HepG2 (cell line): ENCODE measurements at regions not wholly inside any gene's neighbourhood (a gene's known extent, or its start where the extent isn't known, plus 50 kb on each side); places are given as distances from the start of the nearest gene placed in this dataset.

Experiments
- BHLHE40 ChIP-seq: IDR thresholded peaks from 2 replicates; pipeline ENCODE4 v1.6.1; 2011; ENCODE audit warnings: low read length, improper control_type of control experiment
- BRD4 ChIP-seq: sonication (generic); formaldehyde crosslinking; IDR thresholded peaks from 2 replicates; pipeline ENCODE4 v1.4.0; 2020; ENCODE audit warnings: missing genetic modification reagents
- CEBPB ChIP-seq: IDR thresholded peaks from 2 replicates; pipeline ENCODE4 v1.6.1; 2011; ENCODE audit warnings: low read depth, low read length, improper control_type of control experiment, borderline replicate concordance
- CHCHD3 ChIP-seq: sonication (generic); formaldehyde crosslinking; IDR thresholded peaks from 2 replicates; pipeline ENCODE4 v1.8.0; 2022; ENCODE audit warnings: mild to moderate bottlenecking, missing genetic modification reagents, moderate library complexity
- FOXA1 ChIP-seq, 2 experiments: fragments of 450-650 bp in 1 of 2; sonication (generic) in 1 of 2; formaldehyde crosslinking in 1 of 2; IDR thresholded peaks; 2 replicates each; pipeline versions ENCODE4 v1.4.0 to v1.6.1; 2016 to 2020; ENCODE audit warnings: missing genetic modification reagents in 1 of 2
- FOXK1 ChIP-seq: sonication (generic); formaldehyde crosslinking; IDR thresholded peaks from 2 replicates; pipeline ENCODE4 v1.4.0; 2020; ENCODE audit warnings: low read depth, missing genetic modification reagents, borderline replicate concordance
- HNRNPLL ChIP-seq: fragments of 200-400 bp; formaldehyde crosslinking; IDR thresholded peaks from 2 replicates; pipeline ENCODE4 v1.6.1; 2017; ENCODE audit warnings: mild to moderate bottlenecking, low read depth, low read length; ENCODE audit not compliant: poor library complexity, severe bottlenecking
- MAFF ChIP-seq: IDR thresholded peaks from 2 replicates; pipeline ENCODE4 v1.6.1; 2011; ENCODE audit warnings: low read depth, low read length, improper control_type of control experiment
- MED13 ChIP-seq: sonication (generic); formaldehyde crosslinking; IDR thresholded peaks from 2 replicates; pipeline ENCODE4 v1.5.0; 2020; ENCODE audit warnings: missing genetic modification reagents
- NKX3-1 ChIP-seq: sonication (generic); formaldehyde crosslinking; IDR thresholded peaks from 2 replicates; pipeline ENCODE4 v1.5.0; 2020; ENCODE audit warnings: missing genetic modification reagents
- PLRG1 ChIP-seq: fragments of 450-650 bp; conservative IDR thresholded peaks from 2 replicates; pipeline ENCODE4 v1.6.1; 2016
- SIX1 ChIP-seq: sonication (generic); formaldehyde crosslinking; IDR thresholded peaks from 2 replicates; pipeline ENCODE4 v1.4.0; 2020; ENCODE audit warnings: missing genetic modification reagents, borderline replicate concordance
- SP140L ChIP-seq: sonication (generic); formaldehyde crosslinking; IDR thresholded peaks from 2 replicates; pipeline ENCODE4 v1.4.0; 2020; ENCODE audit warnings: missing genetic modification reagents, borderline replicate concordance
- THAP11 ChIP-seq: IDR thresholded peaks from 2 replicates; pipeline ENCODE4 v1.6.1; 2016; ENCODE audit warnings: missing biosample characterization, missing genetic modification reagents
- THYN1 ChIP-seq: sonication (generic); formaldehyde crosslinking; IDR thresholded peaks from 2 replicates; pipeline ENCODE4 v1.8.1; 2023; ENCODE audit warnings: low read depth, mild to moderate bottlenecking, moderate library complexity, missing genetic modification reagents, borderline replicate concordance
- ZBTB7A ChIP-seq: sonication (generic); formaldehyde crosslinking; IDR thresholded peaks from 2 replicates; pipeline ENCODE4 v1.8.0; 2022; ENCODE audit warnings: mild to moderate bottlenecking, missing genetic modification reagents
- ZBTB7B ChIP-seq: sonication (generic); formaldehyde crosslinking; IDR thresholded peaks from 2 replicates; pipeline ENCODE4 v1.4.0; 2020; ENCODE audit warnings: missing genetic modification reagents
- ZBTB8A ChIP-seq: sonication (generic); formaldehyde crosslinking; IDR thresholded peaks from 2 replicates; pipeline ENCODE4 v1.4.0; 2020; ENCODE audit warnings: mild to moderate bottlenecking, low read depth, missing genetic modification reagents, borderline replicate concordance
- ZC3H4 ChIP-seq: sonication (generic); formaldehyde crosslinking; IDR thresholded peaks from 2 replicates; pipeline ENCODE4 v1.4.0; 2020; ENCODE audit warnings: missing genetic modification reagents, borderline replicate concordance
- ZFP62 ChIP-seq: sonication (generic); formaldehyde crosslinking; IDR thresholded peaks from 2 replicates; pipeline ENCODE4 v1.4.0; 2020; ENCODE audit warnings: missing genetic modification reagents
- ZMYM2 ChIP-seq: sonication (generic); formaldehyde crosslinking; IDR thresholded peaks from 2 replicates; pipeline ENCODE4 v1.8.0; 2022; ENCODE audit warnings: mild to moderate bottlenecking, missing genetic modification reagents
- ZNF468 ChIP-seq: sonication (generic); formaldehyde crosslinking; IDR thresholded peaks from 2 replicates; pipeline ENCODE4 v1.8.0; 2022; ENCODE audit warnings: mild to moderate bottlenecking, moderate library complexity, missing genetic modification reagents
- ZNF563 ChIP-seq: sonication (generic); formaldehyde crosslinking; IDR thresholded peaks from 2 replicates; pipeline ENCODE4 v1.8.0; 2022; ENCODE audit warnings: mild to moderate bottlenecking, moderate library complexity, missing genetic modification reagents
- ZNF766 ChIP-seq: sonication (generic); formaldehyde crosslinking; IDR thresholded peaks from 2 replicates; pipeline ENCODE4 v1.5.0; 2020; ENCODE audit warnings: missing genetic modification reagents, borderline replicate concordance
- ZNF772 ChIP-seq: sonication (generic); formaldehyde crosslinking; IDR thresholded peaks from 2 replicates; pipeline ENCODE4 v1.5.0; 2020; ENCODE audit warnings: mild to moderate bottlenecking, missing genetic modification reagents
- ZNF780A ChIP-seq: sonication (generic); formaldehyde crosslinking; IDR thresholded peaks from 2 replicates; pipeline ENCODE4 v1.8.0; 2022; ENCODE audit warnings: mild to moderate bottlenecking, missing genetic modification reagents, moderate library complexity
- TF ChIP-seq, protein P1 (sequence below): sonication (generic); formaldehyde crosslinking; IDR thresholded peaks from 2 replicates; pipeline ENCODE4 v1.5.0; 2020; ENCODE audit warnings: missing genetic modification reagents
- TF ChIP-seq, protein P2 (sequence below): sonication (generic); formaldehyde crosslinking; IDR thresholded peaks from 2 replicates; pipeline ENCODE4 v1.5.0; 2020; ENCODE audit warnings: missing genetic modification reagents
- TF ChIP-seq, protein P3 (sequence below): sonication (generic); formaldehyde crosslinking; IDR thresholded peaks from 2 replicates; pipeline ENCODE4 v1.8.0; 2022; ENCODE audit warnings: low read depth, missing genetic modification reagents
- TF ChIP-seq, protein P4 (sequence below): sonication (generic); formaldehyde crosslinking; IDR thresholded peaks from 2 replicates; pipeline ENCODE4 v1.9.0; 2021; ENCODE audit warnings: missing genetic modification reagents, borderline replicate concordance

DNA sequence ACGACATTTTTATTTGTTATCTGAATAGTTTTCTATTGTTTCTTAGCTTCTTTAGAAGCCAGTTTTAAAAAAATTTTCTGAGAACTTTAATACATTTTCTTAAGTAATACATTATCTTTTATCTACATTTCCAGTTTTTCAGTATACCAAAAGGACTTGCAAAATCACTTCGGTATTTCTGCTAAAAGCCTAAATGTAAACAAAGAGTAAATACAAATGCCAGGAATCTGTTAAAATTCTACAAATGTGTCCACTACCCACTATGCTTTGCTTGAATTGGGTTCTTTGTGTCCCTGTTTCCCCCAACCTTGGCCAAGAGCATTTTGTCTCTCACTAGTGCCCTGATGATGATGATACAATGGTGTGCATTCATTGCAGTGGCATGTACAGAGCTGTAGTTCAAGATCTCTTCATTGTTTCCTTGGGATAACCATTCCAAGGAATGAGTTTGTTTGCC is 611.2 kb downstream of the NR2F1-AS1 start (continued):
- no peak for TF ChIP-seq CHCHD3 (CRISPR knock-in tag)
- TF ChIP-seq SIX1 (CRISPR knock-in tag): no peak
- 0 out of 2 replicates have a peak, but pooled peaks have one; percentile 31 for TF ChIP-seq ZBTB7B
- TF ChIP-seq, protein P1, sequence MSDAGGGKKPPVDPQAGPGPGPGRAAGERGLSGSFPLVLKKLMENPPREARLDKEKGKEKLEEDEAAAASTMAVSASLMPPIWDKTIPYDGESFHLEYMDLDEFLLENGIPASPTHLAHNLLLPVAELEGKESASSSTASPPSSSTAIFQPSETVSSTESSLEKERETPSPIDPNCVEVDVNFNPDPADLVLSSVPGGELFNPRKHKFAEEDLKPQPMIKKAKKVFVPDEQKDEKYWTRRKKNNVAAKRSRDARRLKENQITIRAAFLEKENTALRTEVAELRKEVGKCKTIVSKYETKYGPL (CRISPR knock-in tag): no peak
- TF ChIP-seq, protein P2, sequence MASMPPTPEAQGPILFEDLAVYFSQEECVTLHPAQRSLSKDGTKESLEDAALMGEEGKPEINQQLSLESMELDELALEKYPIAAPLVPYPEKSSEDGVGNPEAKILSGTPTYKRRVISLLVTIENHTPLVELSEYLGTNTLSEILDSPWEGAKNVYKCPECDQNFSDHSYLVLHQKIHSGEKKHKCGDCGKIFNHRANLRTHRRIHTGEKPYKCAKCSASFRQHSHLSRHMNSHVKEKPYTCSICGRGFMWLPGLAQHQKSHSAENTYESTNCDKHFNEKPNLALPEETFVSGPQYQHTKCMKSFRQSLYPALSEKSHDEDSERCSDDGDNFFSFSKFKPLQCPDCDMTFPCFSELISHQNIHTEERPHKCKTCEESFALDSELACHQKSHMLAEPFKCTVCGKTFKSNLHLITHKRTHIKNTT (CRISPR knock-in tag): no peak
- TF ChIP-seq ZMYM2 (CRISPR knock-in tag): no peak; the same call in 1 of the 2 replicates
- TF ChIP-seq, protein P3, sequence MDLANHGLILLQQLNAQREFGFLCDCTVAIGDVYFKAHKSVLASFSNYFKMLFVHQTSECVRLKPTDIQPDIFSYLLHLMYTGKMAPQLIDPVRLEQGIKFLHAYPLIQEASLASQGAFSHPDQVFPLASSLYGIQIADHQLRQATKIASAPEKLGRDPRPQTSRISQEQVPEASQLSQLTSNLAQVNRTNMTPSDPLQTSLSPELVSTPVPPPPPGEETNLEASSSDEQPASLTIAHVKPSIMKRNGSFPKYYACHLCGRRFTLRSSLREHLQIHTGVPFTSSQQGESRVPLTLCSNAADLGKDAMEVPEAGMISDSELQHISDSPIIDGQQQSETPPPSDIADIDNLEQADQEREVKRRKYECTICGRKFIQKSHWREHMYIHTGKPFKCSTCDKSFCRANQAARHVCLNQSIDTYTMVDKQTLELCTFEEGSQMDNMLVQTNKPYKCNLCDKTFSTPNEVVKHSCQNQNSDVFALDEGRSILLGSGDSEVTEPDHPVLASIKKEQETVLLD: no peak
- no peak for TF ChIP-seq ZNF780A (CRISPR knock-in tag)
- no peak for TF ChIP-seq ZNF563 (CRISPR knock-in tag)
- TF ChIP-seq THYN1 (CRISPR knock-in tag): no peak
- TF ChIP-seq FOXK1 (CRISPR knock-in tag): peak; percentile 81; the same call in 1 of the 2 replicates
- peak; percentile 67; the same call in 1 of the 2 replicates for TF ChIP-seq BRD4 (CRISPR knock-in tag)
- 0 out of 2 replicates have a peak, but pooled peaks have one; percentile 37 for TF ChIP-seq SP140L (CRISPR knock-in tag)
- TF ChIP-seq PLRG1: no peak
- no peak for TF ChIP-seq HNRNPLL
- no peak for TF ChIP-seq BHLHE40
- no peak for TF ChIP-seq ZBTB7A (CRISPR knock-in tag)
- TF ChIP-seq, protein P4, sequence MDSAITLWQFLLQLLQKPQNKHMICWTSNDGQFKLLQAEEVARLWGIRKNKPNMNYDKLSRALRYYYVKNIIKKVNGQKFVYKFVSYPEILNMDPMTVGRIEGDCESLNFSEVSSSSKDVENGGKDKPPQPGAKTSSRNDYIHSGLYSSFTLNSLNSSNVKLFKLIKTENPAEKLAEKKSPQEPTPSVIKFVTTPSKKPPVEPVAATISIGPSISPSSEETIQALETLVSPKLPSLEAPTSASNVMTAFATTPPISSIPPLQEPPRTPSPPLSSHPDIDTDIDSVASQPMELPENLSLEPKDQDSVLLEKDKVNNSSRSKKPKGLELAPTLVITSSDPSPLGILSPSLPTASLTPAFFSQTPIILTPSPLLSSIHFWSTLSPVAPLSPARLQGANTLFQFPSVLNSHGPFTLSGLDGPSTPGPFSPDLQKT (CRISPR knock-in tag): no peak
- peak; percentile 95 for TF ChIP-seq MED13 (CRISPR knock-in tag)
- peak; percentile 59; the same call in 1 of the 2 replicates for TF ChIP-seq CEBPB
- no peak for TF ChIP-seq ZBTB8A (CRISPR knock-in tag)
- no peak for TF ChIP-seq ZFP62 (CRISPR knock-in tag)
- TF ChIP-seq ZC3H4 (CRISPR knock-in tag): no peak
- TF ChIP-seq MAFF: no peak
- TF ChIP-seq THAP11 (CRISPR knock-in tag): no peak; the same call in 1 of the 2 replicates
- peak; percentile 60; the same call in 1 of the 2 replicates for TF ChIP-seq FOXA1 (IDR thresholded peaks at IDR 0.05)
- TF ChIP-seq FOXA1 (CRISPR knock-in tag; IDR thresholded peaks at IDR 0.05): peak; percentile 90
- TF ChIP-seq ZNF468 (CRISPR knock-in tag): no peak
- TF ChIP-seq NKX3-1 (CRISPR knock-in tag): no peak
- TF ChIP-seq ZNF772: no peak
- TF ChIP-seq ZNF766 (CRISPR knock-in tag): no peak
